ENCODE measurements at regions not wholly inside any gene's neighbourhood (a gene's known extent, or its start where the extent isn't known, plus 50 kb on each side); places are given as distances from the start of the nearest gene placed in this dataset.

- TF ChIP-seq POLR2A (IDR thresholded peaks at IDR 0.05) = no peak
- TF ChIP-seq POLR2AphosphoS5 (IDR thresholded peaks at IDR 0.05) = no peak
- TF ChIP-seq CTCF (IDR thresholded peaks at IDR 0.05) = no peak
Observed at GRCh38 chr7:68406480-68406879, 1191.8 kb upstream of the AUTS2 start.
